Heart left ventricle (tissue), 13 donors: ENCODE measurements at regions not wholly inside any gene's neighbourhood (a gene's known extent, or its start where the extent isn't known, plus 50 kb on each side); places are given as distances from the start of the nearest gene placed in this dataset.

ENCODE experiments used
- CTCF ChIP-seq, 12 donors: fragments of 200-600 bp; sonication (generic) in 4 of 12; IDR thresholded peaks; one replicate each; pipeline versions ENCODE4 v1.5.0 to v1.8.0; 2018 to 2022; ENCODE audit warnings: antibody characterized with exemption in 12 of 12, mild to moderate bottlenecking in 5 of 12
- POLR2A ChIP-seq, 2 donors: fragments of 450-650 bp; IDR thresholded peaks; one replicate each; pipeline ENCODE4 v1.6.1; 2017; ENCODE audit warnings: antibody characterized with exemption in 2 of 2, mild to moderate bottlenecking in 2 of 2, moderate library complexity in 2 of 2
- donor health status: ischemic (EF 13 %, LVEDD 7.1; RV severe dilation, severe dysfunction).
- donor health status: DM: no; HTN: yes; CAD: no.
- donor health status: DM: no; HTN: no; CAD: no.
- donor health status: ischemic (EF 25% LVEDD 6.9; RV normal size, moderate dysfunction).
- donor health status: ischemic (EF 25% LVEDD 5.7; RV mildly dilated, moderate dysfunction).
- donor health status: ischemic (EF 35%, LVEDD 5.7; RV mildly dilated, moderate dysfunction).
- donor health status: nonischemic (EF 11% LVEDD 7.7; RV severe dilation, severe dysfunction).
- donor health status: DM: yes; HTN: yes; CAD: no.
- donor health status: PGD.
- donor health status: ischemic (EF 29% LVEDD 5.4; RV normal size, mild dysfunction).
- donor health status: nonischemic (EF 23%, LVEDD 6.1; RV moderate dilation, normal function).

- no peak for TF ChIP-seq CTCF (IDR thresholded peaks at IDR 0.05)
- TF ChIP-seq POLR2A (IDR thresholded peaks at IDR 0.05): no peak
Observed at GRCh38 chr1:188017921-188018320, 1189.2 kb downstream of the PLA2G4A start.
